Head of caudate nucleus (tissue), 42 donors: ENCODE measurements at regions not wholly inside any gene's neighbourhood (a gene's known extent, or its start where the extent isn't known, plus 50 kb on each side); places are given as distances from the start of the nearest gene placed in this dataset.

ENCODE experiments used
- DNase-seq, 42 donors: peaks; one replicate each; pipeline versions ENCODE4 v3.0.0 to v3.0.0-alpha.2; 2020 to 2021; ENCODE audit warnings: mixed read lengths in 7 of 42
- intact Hi-C: fragments of 100-400 bp; cut with DNase I; formaldehyde crosslinking; loops from one replicate; pipeline ENCODE4 v1.15.0; 2022

GRCh38 chr22:47767403-47767802 is 1005.0 kb downstream of the TBC1D22A start:
- no peak for DNase-seq
- intact Hi-C loops: no loop called here

- peak in 1 of 42 donors; percentile 28 for DNase-seq
- intact Hi-C loops: no loop called here
These were observed 1003.3 kb downstream of the TBC1D22A start for GRCh38 chr22:47765757-47766156.

GRCh38 chr22:47762141-47762540 is 999.7 kb downstream of the TBC1D22A start:
- peak in 1 of 42 donors; percentile 14 for DNase-seq
- intact Hi-C loops: no loop called here

- intact Hi-C loops: no loop called here
- no peak for DNase-seq
These were observed 997.5 kb downstream of the TBC1D22A start for GRCh38 chr22:47759909-47760308.

GRCh38 chr22:47757741-47758140 is 995.3 kb downstream of the TBC1D22A start:
- intact Hi-C loops: no loop called here
- DNase-seq: no peak

GRCh38 chr22:47750086-47750485 is 987.6 kb downstream of the TBC1D22A start:
- DNase-seq: no peak
- intact Hi-C loops: no loop called here

GRCh38 chr22:47748957-47749356 is 986.5 kb downstream of the TBC1D22A start:
- DNase-seq: no peak
- intact Hi-C loops: no loop called here

GRCh38 chr22:47748271-47748670 is 985.8 kb downstream of the TBC1D22A start:
- DNase-seq: no peak

GRCh38 chr22:47740109-47740805 is 977.8 kb downstream of the TBC1D22A start:
- DNase-seq: no peak
- intact Hi-C loops: no loop called here

More at GRCh38 chr22:47748271-47748670, 985.8 kb downstream of the TBC1D22A start:
- intact Hi-C loops: no loop called here

- intact Hi-C loops: no loop called here
- no peak for DNase-seq
These were observed 977.0 kb downstream of the TBC1D22A start for GRCh38 chr22:47739291-47740015.

GRCh38 chr22:47738472-47739013 is 976.1 kb downstream of the TBC1D22A start:
- intact Hi-C loops: no loop called here
- DNase-seq: no peak

- DNase-seq: no peak
- intact Hi-C loops: no loop called here
These were observed 974.0 kb downstream of the TBC1D22A start for GRCh38 chr22:47736186-47737034.

- no peak for DNase-seq
- intact Hi-C loops: no loop called here
These were observed 972.1 kb downstream of the TBC1D22A start for GRCh38 chr22:47734511-47734910.

- intact Hi-C loops: no loop called here
- no peak for DNase-seq
These were observed 965.2 kb downstream of the TBC1D22A start for GRCh38 chr22:47727641-47728040.

GRCh38 chr22:47724751-47725150 is 962.3 kb downstream of the TBC1D22A start:
- intact Hi-C loops: no loop called here
- no peak for DNase-seq

GRCh38 chr22:47724030-47724429 is 961.6 kb downstream of the TBC1D22A start:
- intact Hi-C loops: no loop called here

GRCh38 chr22:47718337-47718736 is 955.9 kb downstream of the TBC1D22A start:
- no peak for DNase-seq
- intact Hi-C loops: no loop called here

More at GRCh38 chr22:47724030-47724429, 961.6 kb downstream of the TBC1D22A start:
- no peak for DNase-seq

GRCh38 chr22:47716890-47717615 is 954.6 kb downstream of the TBC1D22A start:
- DNase-seq: no peak
- intact Hi-C loops: no loop called here
